Germinal center (tissue), 1 donor: ENCODE measurements at regions not wholly inside any gene's neighbourhood (a gene's known extent, or its start where the extent isn't known, plus 50 kb on each side); places are given as distances from the start of the nearest gene placed in this dataset.

Source experiments
- DNase-seq: peaks from one replicate; pipeline ENCODE4 v3.0.0; 2012; ENCODE audit warnings: mixed read lengths, low spot score

DNA sequence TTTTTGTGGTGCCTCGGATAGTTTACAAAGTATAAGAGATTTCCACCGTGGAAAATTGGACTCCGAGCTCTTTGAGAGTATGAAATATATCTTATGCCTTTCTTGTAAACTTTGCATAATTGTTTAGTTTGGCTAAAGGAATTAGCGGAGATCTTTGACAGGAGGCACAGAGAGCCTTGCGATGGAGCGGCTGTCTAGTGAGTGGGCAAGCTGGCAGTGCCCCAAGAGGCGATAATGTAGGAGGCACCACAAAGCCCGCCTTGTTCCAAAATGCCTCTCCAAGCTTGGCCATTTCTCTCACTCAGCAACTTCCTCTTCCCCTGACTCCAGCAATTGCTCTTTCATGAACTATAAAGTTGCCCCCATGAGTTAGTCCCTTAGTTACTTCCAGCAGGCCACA lies 270.1 kb upstream of the PRICKLE1 start:
- DNase-seq = no peak

DNA sequence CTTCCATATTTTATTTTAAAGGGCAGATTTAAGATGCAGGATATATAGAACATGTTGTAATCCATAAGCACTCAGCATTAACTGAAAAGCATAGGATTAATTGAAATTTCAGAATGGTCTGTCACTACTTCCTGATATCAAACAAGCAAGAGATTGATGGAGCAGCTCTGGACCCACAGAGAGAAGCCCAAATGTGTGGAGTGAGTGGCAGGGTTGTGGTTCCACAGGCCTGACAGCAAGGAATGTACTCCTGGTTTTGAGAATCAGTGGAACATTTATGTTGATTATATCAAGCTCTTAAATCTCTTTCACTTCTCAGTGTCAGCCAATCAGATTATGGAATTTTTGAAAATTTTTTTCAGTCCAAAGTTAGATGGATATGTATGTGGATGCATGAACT lies 267.6 kb upstream of the PRICKLE1 start:
- DNase-seq = no peak

DNA sequence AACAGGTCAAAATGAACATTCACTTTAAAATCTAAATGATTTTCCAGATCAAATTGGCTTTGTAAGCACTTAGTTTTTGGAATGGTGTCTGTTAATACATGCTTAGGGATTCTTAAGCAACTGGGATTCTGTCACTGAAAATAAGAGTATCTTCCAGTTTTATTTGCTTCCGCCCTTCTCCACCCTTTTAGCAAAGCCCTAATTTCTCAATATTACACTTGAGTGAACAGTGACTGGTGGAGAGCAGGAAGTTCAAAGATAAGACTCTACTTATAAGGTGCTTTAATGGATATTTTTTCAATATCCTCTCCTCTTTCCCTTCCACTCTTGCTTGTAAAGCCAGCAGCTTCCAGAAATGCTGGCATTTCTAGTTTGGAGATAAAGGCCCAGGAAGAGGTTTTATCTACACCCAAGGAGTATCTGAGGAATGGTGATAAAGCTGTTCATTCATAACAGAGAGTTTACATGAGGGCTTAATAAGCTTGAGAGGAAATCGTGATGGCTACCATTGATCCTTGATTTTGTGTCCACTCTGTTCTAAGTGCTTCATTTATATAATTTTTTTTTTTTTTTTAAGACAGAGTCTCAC lies 265.9 kb upstream of the PRICKLE1 start:
- DNase-seq = no peak

DNA sequence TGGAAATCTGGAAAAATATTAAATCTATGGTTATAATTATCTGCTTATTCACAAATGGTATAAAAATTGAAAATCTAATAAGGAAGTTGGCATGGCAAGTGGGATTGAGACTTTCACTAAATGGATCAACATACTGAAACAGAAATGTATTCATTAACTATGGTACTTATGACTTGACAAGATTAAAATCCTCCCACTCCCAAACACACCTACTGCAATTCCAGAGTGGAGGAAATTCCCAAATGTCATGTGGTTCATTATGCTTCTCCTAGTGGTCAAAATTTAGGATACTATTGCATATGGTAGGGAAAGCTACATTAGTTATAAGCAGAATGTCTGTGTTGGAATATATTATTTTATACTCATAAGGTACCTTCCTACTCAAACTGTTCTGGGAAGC lies 265.3 kb upstream of the PRICKLE1 start:
- DNase-seq = no peak

DNA sequence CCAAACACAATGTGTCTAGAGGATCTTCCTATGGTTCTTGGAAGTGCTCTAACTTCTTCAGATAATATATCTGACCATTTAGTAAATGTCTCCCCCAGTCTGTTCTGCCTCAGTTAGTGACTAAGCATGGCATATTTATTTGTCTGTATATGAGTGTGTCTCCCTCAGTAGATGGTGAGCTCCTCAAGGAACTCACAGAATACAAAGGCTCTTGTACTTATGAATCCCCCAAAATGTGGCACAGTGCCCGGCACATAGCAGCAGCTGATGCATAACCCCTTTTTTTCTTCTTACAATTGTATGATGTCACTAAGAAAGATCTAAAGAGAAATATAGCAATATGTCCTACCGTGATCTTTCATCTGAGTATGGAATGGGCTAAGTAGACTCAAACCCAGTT lies 264.7 kb upstream of the PRICKLE1 start:
- DNase-seq = no peak

DNA sequence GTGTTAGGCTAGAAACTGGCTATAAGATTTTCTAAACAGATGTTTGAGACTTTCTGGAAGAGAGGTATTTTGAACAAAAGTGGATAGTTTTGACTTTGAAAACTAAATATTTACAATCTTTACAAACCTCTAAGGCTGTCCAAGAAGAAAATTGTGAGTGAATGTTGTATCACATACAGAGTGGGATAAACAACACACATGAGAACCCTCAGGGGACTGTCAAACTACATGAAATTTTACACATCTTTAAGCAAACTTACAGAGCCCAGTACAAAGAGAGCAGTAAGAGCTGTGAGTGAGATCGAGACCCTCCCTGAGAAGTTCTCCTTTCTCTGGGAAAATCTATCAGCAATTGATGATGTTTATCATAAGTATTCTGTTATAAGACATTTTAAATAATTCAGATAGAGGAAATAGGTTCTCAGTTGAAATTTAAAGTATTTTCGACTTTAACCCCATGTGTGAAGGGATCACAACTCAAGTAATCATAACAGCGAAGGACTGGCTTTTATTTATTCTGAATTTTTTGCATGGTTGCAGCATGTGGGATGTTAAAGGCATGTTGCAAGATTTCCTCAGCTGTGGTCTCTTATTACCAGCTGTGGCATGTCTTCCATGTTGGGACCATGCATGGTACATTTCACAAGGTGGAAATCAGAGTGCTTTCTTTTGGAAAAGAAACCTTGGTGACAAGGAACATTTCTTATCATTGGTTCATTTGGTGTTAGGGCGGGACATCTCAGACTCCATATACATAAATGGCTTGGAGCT lies 264.0 kb upstream of the PRICKLE1 start:
- DNase-seq = no peak

DNA sequence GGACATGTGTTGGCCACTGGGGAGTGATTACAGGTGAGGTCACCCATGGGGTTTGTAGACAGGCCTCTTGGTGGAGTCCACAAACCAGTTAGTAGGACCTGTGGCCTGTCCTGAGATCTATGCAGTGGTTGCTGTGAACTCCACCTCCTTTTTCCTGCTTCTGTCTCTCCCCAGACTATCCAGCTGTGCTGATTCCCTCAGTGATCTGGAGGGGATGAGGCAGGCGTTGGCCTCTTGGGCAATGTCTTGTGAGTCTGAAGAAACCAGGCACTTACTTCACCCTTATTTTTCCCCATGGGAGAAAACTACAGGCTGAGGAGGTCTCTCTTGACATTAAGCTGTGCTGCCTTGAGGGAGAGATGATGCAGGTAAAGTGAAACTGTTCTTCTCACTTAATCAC lies 257.2 kb upstream of the PRICKLE1 start:
- no peak for DNase-seq

DNA sequence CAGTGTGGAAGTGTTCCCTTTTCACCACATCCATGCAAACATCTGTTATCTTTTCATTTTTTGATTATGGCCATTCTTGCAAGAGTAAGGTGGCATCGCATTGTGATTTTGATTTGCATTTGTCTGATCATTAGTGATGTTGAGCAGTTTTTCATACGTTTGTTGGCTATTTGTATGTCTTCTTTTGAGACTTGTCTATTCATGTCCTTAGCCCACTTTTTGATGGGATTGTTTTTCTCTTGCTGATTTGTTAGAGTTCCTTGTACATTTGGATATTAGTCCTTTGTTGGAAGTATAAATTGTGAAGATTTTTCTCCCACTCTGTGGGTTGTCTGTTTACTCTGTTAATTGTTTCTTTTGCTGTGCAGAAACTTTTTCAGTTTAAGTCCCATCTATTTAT lies 244.5 kb upstream of the PRICKLE1 start:
- no peak for DNase-seq

DNA sequence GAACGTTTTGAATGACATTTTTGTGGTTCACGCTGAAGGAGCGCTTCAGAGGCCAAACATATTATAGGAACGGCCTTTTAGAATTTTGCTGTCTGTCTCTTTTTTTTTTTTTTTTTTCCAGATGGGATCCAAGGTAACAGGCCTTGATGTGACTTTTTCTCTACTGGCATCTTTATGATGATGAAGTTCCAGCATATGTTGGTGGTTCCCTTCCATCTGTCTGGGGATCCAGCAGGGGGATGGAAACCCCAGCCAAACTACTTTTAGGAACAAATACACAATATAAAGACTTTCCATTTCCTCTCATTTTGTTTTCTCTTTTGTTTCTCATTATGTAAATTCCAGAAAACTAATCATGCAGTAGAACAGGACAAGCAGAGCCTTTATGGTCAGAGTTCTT lies 239.3 kb upstream of the PRICKLE1 start:
- no peak for DNase-seq

DNA sequence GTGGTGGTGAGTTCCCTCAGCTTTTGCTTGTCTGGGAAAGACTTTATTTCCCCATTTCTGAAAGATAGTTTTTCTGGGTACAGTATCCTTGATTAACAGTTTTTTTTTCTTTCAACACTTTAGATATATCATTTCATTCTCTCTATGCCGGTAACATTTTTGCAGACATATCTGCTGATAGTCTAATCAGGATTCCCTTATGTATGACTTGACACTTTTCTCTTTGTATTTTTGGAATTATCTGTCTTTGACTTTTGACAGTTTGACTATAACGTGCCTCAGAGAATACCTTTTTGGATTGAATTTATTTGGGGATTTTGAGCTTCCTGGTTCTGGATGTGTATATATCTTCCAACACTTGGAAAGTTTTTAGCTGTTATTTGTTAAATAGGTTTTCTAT lies 234.8 kb upstream of the PRICKLE1 start:
- no peak for DNase-seq

DNA sequence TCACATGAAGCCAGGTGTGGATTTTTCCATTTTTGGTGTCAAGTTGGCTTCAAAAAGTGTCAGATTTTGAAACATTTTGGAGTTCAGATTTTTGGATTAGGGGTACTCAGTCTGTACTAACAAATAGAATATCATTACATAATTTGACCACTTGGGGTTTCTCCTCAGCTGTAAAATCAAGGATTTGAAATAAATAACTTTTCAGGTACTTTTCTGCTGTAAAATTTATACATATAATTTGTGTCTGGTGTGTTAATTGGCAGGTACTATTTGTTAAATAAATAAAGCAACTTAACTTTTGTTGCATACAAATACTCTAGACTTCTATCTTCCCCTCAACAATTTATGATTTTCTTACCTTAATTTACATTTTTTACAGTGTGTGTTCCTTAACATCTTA lies 234.1 kb upstream of the PRICKLE1 start:
- DNase-seq = no peak

DNA sequence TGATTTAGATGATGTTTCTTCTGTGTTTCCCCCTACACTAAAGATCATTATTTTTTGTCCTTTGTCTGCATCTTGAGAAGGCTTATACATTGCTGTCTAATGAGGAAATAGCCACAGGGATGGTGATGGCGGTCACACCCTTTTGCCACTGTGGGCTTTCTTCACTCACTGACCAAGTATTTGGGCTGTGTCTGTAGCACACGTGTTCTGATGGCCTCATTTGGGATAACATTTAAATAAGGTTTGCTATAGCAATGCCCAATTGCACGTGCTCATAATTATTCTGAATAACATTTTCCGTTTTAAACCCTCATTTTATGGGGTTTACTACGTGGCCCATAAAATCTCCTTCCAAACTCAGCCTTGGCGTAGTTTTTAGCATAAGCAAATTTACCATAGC lies 230.3 kb upstream of the PRICKLE1 start:
- DNase-seq = no peak

DNA sequence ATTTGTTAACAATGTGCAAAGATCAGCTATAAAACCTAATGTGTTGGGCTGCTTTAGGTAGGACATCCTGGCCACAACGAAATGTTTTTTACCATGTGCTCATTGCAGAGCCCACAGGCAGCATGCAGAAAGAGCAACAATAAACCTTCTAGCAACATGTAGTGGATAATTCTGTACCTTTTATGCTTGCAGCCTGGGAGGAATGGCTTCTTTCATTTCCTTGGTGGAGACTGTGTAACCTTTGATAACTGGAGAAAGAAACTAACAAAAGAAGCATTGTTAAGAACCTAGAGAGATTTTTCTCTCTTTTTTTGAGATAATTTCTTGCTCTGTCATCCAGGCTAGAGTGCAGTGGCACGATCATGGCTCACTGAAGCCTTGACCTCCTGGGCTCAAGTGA lies 225.5 kb upstream of the PRICKLE1 start:
- no peak for DNase-seq

DNA sequence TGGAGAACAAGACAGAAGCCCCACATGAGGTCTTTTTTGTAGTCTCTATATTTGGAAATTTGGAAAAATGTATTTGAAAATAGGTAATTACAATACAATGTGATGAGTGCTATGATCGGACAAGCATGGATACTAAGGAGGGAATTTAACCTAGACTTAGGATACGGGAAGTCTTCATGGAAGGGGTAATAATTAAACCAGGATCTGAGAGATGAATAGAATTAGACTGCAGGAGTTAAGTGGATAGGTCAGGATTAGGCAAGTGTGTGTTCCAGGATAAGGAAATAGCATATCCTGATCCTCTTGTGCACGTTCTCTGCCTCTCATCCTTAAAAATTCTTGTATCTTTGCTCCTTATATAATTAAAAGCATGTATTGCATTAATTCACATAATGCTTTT lies 223.3 kb upstream of the PRICKLE1 start:
- DNase-seq = no peak

DNA sequence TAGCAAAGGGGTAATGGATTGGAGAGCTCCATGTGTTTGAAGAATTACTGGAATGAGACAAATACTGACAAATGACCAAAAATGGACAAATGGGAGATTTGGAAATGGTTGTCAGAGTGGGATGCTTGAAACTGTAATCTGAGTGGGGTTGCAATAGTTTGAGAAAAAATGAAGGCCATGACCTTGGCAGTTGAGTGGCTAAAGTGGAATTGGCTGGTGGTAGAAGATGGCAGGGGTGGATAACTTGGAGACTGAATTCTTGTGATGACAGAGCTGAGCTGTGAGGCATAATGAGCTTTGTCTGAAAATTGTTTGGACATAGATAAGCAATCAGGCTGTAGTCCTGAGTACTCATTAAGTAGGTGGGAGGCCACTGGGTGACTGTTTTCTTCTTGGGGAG lies 222.5 kb upstream of the PRICKLE1 start:
- DNase-seq = no peak

DNA sequence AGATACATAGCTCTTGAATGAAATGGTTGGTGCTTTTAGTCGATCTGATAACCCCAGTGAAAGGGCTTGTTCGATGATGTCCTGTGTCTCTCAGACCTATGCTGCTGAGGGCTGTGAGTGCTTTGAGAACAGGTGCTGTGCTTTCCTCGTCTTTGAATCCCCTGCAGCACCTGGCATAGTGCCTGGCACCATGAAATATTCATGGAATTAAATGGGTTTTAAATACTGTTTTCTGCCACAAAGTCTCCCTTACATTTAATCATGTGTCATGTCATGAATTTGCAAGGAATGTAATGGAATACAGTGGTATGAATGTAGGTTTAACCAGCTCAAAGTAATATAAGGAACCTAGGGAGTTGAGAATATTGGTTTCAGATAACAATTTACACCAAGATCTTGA lies 220.5 kb upstream of the PRICKLE1 start:
- no peak for DNase-seq

DNA sequence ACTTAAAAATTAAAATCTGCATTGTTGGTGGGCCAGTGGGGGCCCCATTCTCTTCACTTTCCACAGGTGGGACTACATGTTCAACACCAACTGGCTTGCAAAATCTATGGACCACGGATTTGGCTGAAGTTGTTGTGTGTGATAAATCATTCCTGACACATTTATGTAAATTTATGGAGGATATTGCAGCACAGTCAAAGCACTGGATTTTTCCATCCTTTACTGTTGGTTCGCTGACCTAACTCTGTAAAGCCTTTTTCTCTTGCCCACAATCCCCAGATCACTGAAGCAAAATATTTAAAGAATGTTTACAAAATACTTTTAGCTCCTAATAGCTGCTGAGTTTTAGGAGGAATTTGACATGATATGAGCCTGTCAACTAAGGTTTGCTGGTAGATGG lies 219.7 kb upstream of the PRICKLE1 start:
- no peak for DNase-seq

DNA sequence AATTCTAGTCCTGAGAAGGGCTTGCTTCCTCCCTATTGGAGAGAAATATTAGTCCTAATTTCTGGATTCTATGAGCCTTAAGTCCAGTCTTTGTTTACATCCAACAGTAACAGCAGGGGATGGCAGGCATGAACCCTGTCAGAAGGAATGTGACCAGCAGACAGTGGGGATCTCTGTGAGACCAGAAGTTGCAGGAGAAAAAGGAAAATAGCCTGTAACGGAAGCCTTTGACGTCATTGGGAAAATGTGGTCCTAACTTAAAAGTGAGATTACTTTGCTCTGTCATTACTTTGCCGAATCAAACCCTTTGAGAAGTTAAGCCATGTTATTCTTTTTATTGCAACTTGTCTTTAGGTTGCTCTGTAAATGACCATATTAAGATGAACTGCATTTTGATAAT lies 218.2 kb upstream of the PRICKLE1 start:
- DNase-seq = no peak

DNA sequence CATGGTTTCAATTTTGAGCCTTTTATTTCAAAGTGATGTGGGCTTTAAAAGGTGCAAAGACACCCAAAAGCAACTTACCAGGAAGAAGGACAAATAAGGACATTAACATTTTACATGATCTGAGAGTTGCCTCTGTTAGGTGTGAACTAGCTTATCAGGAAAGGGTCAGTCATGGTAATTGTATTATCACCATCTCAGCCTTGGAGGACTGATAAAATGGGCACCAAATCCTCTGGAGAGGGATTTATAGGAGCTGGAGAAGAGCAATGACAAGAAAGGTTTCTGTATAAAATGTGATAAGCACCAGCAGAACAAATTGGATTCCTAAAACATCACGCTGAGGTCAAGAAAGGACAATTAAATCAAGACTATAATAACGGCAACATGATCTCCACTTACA lies 217.7 kb upstream of the PRICKLE1 start:
- no peak for DNase-seq

DNA sequence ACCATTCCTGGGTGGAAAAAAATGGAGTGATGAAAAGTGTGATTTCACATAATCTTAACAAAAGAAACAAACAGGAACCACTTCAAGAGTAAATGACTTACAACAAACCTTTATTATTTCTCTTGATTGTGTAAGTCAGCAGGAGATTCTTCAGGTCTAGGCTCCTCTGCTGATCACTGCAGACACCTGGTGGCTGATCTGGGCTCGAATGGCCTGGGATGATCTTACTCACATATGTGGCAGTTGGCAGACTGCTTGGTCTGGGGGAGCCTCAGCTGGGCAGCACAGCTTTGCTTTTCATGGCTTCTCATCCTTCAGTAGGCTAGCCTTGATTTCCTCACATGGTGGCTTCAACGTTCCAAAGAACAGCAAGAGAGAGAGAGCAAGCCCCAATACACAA lies 215.4 kb upstream of the PRICKLE1 start:
- DNase-seq = no peak

DNA sequence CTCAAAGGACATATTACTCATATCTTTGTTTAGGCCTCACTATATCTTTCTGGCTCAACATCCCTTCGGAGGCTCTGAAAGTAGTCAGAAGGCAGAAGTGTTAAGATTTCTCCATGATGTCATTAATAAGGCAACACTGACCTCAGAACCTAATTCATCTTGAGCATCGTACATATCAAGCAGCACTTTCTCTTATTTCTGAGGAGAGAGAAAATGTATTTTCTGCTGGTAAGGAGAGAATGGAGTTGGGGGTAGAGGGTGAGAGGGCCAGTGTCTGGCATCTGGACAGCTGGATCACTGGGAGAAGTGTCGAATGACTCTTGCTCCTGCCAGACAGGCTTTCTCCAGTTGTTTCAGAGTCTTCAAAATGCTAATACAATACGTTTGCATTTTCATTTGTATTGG lies 213.2 kb upstream of the PRICKLE1 start:
- no peak for DNase-seq

DNA sequence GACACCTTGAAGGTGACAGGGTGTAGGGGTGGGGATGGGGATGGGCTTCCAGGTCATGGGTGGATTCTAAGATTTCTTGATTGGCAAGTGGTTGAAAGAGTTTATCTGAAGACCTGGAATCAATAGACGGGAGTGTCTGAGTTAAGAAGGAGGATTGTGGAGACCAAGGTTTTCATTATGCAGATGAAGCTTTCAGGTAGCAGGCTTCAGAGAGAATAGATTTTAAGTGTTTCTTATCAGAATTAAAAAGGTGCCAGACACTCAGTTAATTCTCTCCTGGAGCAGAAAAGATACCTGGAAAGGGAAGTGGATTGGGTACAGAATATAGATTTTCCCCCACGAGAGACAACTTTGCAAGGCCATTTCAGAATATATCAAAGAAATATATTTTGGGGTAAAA lies 211.7 kb upstream of the PRICKLE1 start:
- DNase-seq = no peak

DNA sequence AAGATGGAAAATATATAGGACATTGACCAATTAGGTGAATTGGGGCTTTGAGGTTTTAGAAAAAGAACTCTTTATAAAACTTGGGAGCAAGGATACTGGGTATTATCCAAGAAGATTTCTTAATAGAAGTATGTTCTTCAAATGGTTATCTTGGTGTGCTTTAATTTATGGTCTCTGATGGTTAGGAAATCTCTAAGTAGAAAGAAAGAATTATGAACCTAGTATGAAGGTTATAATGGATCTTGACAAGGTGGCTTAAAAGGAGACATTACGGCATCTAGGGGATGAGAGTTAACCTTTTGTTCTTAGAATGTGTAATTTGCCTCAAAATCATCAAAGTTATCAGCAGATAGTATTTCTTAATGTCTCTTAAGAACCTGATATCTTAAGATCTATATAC lies 210.4 kb upstream of the PRICKLE1 start:
- no peak for DNase-seq

DNA sequence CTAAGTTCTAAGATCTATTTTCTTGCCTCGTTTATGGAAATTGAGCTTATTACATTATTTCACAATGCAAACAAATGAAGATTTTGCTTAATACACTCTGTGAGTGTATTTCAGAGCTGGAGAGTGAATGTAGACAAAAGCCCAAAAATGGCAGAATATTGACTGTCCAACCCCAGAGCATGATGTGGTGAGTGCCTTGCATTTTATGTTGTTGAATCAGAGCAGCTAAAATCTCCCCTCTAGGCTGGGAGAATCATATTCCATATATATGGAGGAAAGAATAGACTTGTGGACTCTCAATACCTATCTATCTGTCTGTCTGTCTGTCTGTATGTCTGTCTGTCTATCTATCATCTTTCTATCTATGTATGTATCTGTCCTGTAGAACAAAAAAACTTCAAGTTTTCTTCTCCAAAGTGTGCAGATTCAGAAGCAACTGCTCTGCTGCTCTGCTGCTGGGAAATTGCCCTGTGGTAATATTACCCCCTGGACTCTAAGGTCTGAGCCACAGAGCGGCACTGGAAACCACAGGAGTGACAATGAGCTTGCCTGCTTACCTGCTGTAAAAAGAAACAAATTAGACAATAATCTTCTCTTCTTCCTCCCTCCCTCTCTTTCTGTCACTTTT lies 209.4 kb upstream of the PRICKLE1 start:
- no peak for DNase-seq
